Liver (tissue), 8 donors: ENCODE measurements at regions not wholly inside any gene's neighbourhood (a gene's known extent, or its start where the extent isn't known, plus 50 kb on each side); places are given as distances from the start of the nearest gene placed in this dataset.

Source experiments
- DNase-seq: peaks from one replicate; pipeline ENCODE4 v3.0.0-alpha.2; 2017; ENCODE audit warnings: low spot score
- H3K27ac ChIP-seq, 2 donors: one replicate each; pipeline ENCODE4 v1.7.0; 2013; ENCODE audit warnings: inconsistent platforms in 2 of 2, low read length in 2 of 2, control low read depth in 1 of 2, low read depth in 1 of 2, mild to moderate bottlenecking in 1 of 2
- H3K27me3 ChIP-seq, 4 donors: one replicate each; pipeline versions ENCODE4 v1.6.1 to v1.7.0; 2013; ENCODE audit warnings: low read length in 3 of 4, inconsistent platforms in 1 of 4, mild to moderate bottlenecking in 1 of 4, moderate library complexity in 1 of 4; ENCODE audit not compliant: control insufficient read depth in 4 of 4, insufficient read depth in 4 of 4
- H3K36me3 ChIP-seq, 4 donors: one replicate each; pipeline versions ENCODE4 v1.6.1 to v1.7.0; 2013; ENCODE audit warnings: low read length in 3 of 4, mild to moderate bottlenecking in 3 of 4, low read depth in 1 of 4, moderate library complexity in 1 of 4; ENCODE audit not compliant: control insufficient read depth in 4 of 4, insufficient read depth in 3 of 4
- H3K4me1 ChIP-seq, 4 donors: one replicate each; pipeline versions ENCODE4 v1.6.1 to v1.7.0; 2013; ENCODE audit warnings: low read length in 3 of 4, mild to moderate bottlenecking in 3 of 4, moderate library complexity in 1 of 4; ENCODE audit not compliant: control insufficient read depth in 4 of 4, insufficient read depth in 4 of 4
- H3K4me3 ChIP-seq, 3 donors: one replicate each; pipeline versions ENCODE4 v1.6.1 to v1.7.0; 2013; ENCODE audit warnings: low read length in 3 of 3, control low read depth in 1 of 3, low read depth in 1 of 3, mild to moderate bottlenecking in 1 of 3
- H3K9ac ChIP-seq, 2 donors: one replicate each; pipeline ENCODE4 v1.7.0; 2013; ENCODE audit warnings: low read length in 2 of 2, mild to moderate bottlenecking in 2 of 2, moderate library complexity in 2 of 2, control low read depth in 1 of 2, low read depth in 1 of 2
- H3K9me3 ChIP-seq, 4 donors: one replicate each; pipeline versions ENCODE4 v1.6.1 to v1.7.0; 2013; ENCODE audit warnings: low read length in 3 of 4; ENCODE audit not compliant: control insufficient read depth in 4 of 4
- ATF3 ChIP-seq: IDR thresholded peaks from 2 replicates; pipeline ENCODE4 v1.6.1; 2016; ENCODE audit warnings: antibody characterized with exemption
- CTCF ChIP-seq: fragments of 150-350 bp; IDR thresholded peaks from 2 replicates; pipeline ENCODE4 v1.5.1; 2017; ENCODE audit warnings: improper control_type of control experiment, low read depth, low read length; ENCODE audit not compliant: missing input control
- EGR1 ChIP-seq, 2 donors: IDR thresholded peaks; 2 replicates each; pipeline ENCODE4 v1.6.1; 2016 to 2018; ENCODE audit warnings: antibody characterized with exemption in 2 of 2, low read depth in 2 of 2
- FOXA1 ChIP-seq: IDR thresholded peaks from 2 replicates; pipeline ENCODE4 v1.6.1; 2016; ENCODE audit warnings: antibody characterized with exemption
- FOXA2 ChIP-seq: IDR thresholded peaks from 2 replicates; pipeline ENCODE4 v1.6.1; 2016; ENCODE audit warnings: antibody characterized with exemption
- GABPA ChIP-seq, 2 donors: IDR thresholded peaks in 1 of 2; conservative IDR thresholded peaks in 1 of 2; 2 replicates each; pipeline ENCODE4 v1.6.1; 2016; ENCODE audit warnings: antibody characterized with exemption in 2 of 2, mild to moderate bottlenecking in 1 of 2, moderate library complexity in 1 of 2
- HNF4A ChIP-seq, 2 donors: conservative IDR thresholded peaks; 2 replicates each; pipeline ENCODE4 v1.6.1; 2016; ENCODE audit warnings: antibody characterized with exemption in 2 of 2, mild to moderate bottlenecking in 2 of 2
- HNF4G ChIP-seq: IDR thresholded peaks from 2 replicates; pipeline ENCODE4 v1.6.1; 2016; ENCODE audit warnings: antibody characterized with exemption
- JUND ChIP-seq, 2 donors: IDR thresholded peaks; 2 replicates each; pipeline ENCODE4 v1.6.1; 2016; ENCODE audit warnings: antibody characterized with exemption in 2 of 2
- MAX ChIP-seq: IDR thresholded peaks from 2 replicates; pipeline ENCODE4 v1.6.1; 2016; ENCODE audit warnings: antibody characterized with exemption
- NR2F2 ChIP-seq: IDR thresholded peaks from 2 replicates; pipeline ENCODE4 v1.6.1; 2016; ENCODE audit warnings: antibody characterized with exemption
- RAD21 ChIP-seq, 2 donors: IDR thresholded peaks; 2 replicates each; pipeline ENCODE4 v1.6.1; 2016; ENCODE audit warnings: antibody characterized with exemption in 2 of 2, mild to moderate bottlenecking in 2 of 2
- REST ChIP-seq: IDR thresholded peaks from 2 replicates; pipeline ENCODE4 v1.6.1; 2016; ENCODE audit warnings: antibody characterized with exemption, mild to moderate bottlenecking
- RXRA ChIP-seq, 2 donors: IDR thresholded peaks; 2 replicates each; pipeline ENCODE4 v1.6.1; 2017 to 2018; ENCODE audit warnings: antibody characterized with exemption in 2 of 2, mild to moderate bottlenecking in 1 of 2
- SP1 ChIP-seq: IDR thresholded peaks from 2 replicates; pipeline ENCODE4 v1.6.1; 2018; ENCODE audit warnings: antibody characterized with exemption, mild to moderate bottlenecking
- TAF1 ChIP-seq: conservative IDR thresholded peaks from 2 replicates; pipeline ENCODE4 v1.6.1; 2016; ENCODE audit warnings: antibody characterized with exemption, mild to moderate bottlenecking
- YY1 ChIP-seq: IDR thresholded peaks from 2 replicates; pipeline ENCODE4 v1.6.1; 2016; ENCODE audit warnings: antibody characterized with exemption, mild to moderate bottlenecking
- ZBTB33 ChIP-seq: IDR thresholded peaks from 2 replicates; pipeline ENCODE4 v1.6.1; 2016; ENCODE audit warnings: antibody characterized with exemption
- WGBS: extraction: QIAGEN DNeasy Blood & Tissue Kit; methylation state at CpG from one replicate; pipeline ENCODE4 v1.1.7; 2013; 5-methylcytosine and 5-hydroxymethylcytosine counted together
- donor health status: healthy.
- donor health status: healthy.
- donor health status: healthy.
- donor health status: healthy.
- donor health status: healthy.

- 67% methylated on average over 2 of the region's 2 CpGs for WGBS
- no peaks in the 10 kb centered on the region for H3K9me3 ChIP-seq
- no peaks in the 10 kb centered on the region for H3K4me1 ChIP-seq
- no peak overlapping the region for H3K4me3 ChIP-seq
- no peak for DNase-seq
- H3K27me3 ChIP-seq = no peaks in the 10 kb centered on the region
- TF ChIP-seq ZBTB33 (no peak), ATF3 (no peak), HNF4A (conservative IDR thresholded peaks at IDR 0.05) (no peak), CTCF (no peak), NR2F2 (no peak), FOXA2 (no peak), HNF4G (no peak), SP1 (no peak)
- H3K27ac ChIP-seq = no peak overlapping the region
- H3K36me3 ChIP-seq = no peaks in the 10 kb centered on the region
- no peak overlapping the region for H3K9ac ChIP-seq
Measured at GRCh38 chrX:149223854-149224253, 281.3 kb downstream of the IDS start.

GRCh38 chrX:149222040-149222439, 283.1 kb downstream of the IDS start:
- whole genome bisulfite sequencing = 71% methylated on average over 1 of the region's 1 CpG
- Histone ChIP-seq H3K9me3 (no peaks in the 10 kb centered on the region), H3K4me1 (no peaks in the 10 kb centered on the region), H3K36me3 (no peaks in the 10 kb centered on the region), H3K27me3 (no peaks in the 10 kb centered on the region), H3K4me3 (no peak overlapping the region), H3K9ac (no peak overlapping the region), H3K27ac (no peak overlapping the region)
- no peak for DNase-seq
- TF ChIP-seq MAX = no peak
- TF ChIP-seq RXRA (IDR thresholded peaks at IDR 0.05) = no peak
- TF ChIP-seq FOXA2 = no peak
- no peak for TF ChIP-seq FOXA1
- no peak for TF ChIP-seq TAF1
- TF ChIP-seq SP1 = no peak

- H3K36me3 ChIP-seq = no peaks in the 10 kb centered on the region
- WGBS = 36% methylated on average over 6 of the region's 6 CpGs
- no peaks in the 10 kb centered on the region for H3K27me3 ChIP-seq
- H3K9me3 ChIP-seq = no peaks in the 10 kb centered on the region
- no peaks in the 10 kb centered on the region for H3K4me1 ChIP-seq
- no peak overlapping the region for H3K9ac ChIP-seq
- no peak overlapping the region for H3K4me3 ChIP-seq
- H3K27ac ChIP-seq = no peak overlapping the region
- DNase-seq = no peak
- TF ChIP-seq ATF3 (no peak), JUND (IDR thresholded peaks at IDR 0.05) (no peak), TAF1 (no peak), MAX (no peak), GABPA (IDR thresholded peaks at IDR 0.05 in 1 of 2, conservative IDR thresholded peaks at IDR 0.05 in 1 of 2) (no peak), CTCF (no peak), NR2F2 (no peak), EGR1 (IDR thresholded peaks at IDR 0.05; ENCODE audit: low read depth in 2 of 2) (no peak), FOXA2 (no peak), REST (no peak), YY1 (no peak), RAD21 (IDR thresholded peaks at IDR 0.05) (no peak), RXRA (IDR thresholded peaks at IDR 0.05) (no peak)
Measured at GRCh38 chrX:149221230-149221629, 283.9 kb downstream of the IDS start.
